ENCODE measurements at regions not wholly inside any gene's neighbourhood (a gene's known extent, or its start where the extent isn't known, plus 50 kb on each side); places are given as distances from the start of the nearest gene placed in this dataset.
A peak's percentile ranks its signal among the peaks of the same experiment; 100 is the strongest.

DNA sequence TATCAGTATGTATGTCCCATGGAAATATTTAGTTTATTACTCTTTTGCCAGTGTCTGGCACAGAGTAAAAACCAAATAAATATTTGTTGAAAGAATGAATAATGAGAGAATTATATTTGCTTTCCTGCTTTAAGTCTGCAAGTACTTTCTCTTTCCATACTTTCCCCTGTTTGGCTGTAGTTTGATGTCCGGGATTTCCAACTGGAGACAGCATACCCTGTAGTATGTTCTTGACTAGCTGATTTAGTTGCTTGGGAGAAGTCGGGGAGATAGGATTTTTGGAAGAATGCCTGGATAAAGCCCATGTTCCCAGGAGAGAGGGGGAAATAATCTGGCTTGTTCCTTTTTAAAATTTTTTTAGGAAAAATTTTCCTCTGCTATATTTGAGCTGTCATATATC is 516.1 kb downstream of the CCSER2 start:
- no peaks in the 10 kb centered on the region for H3K36me3 ChIP-seq (ENCODE audit: insufficient read depth, low read length)
- Mint-ChIP-seq H3K27me3 (no peaks in the 10 kb centered on the region), H3K4me1 (ENCODE audit: low read depth) (no peaks in the 10 kb centered on the region), H3K9me3 (no peaks in the 10 kb centered on the region), H3K36me3 (ENCODE audit: low read depth) (no peaks in the 10 kb centered on the region), H3K4me3 (no peak overlapping the region), H3K27ac (no peak overlapping the region)
- DNase-seq: no peak
- intact Hi-C loops (cut with DNase I, micrococcal nuclease): no loop called here
- no peaks in the 10 kb centered on the region for H3K4me1 ChIP-seq (ENCODE audit: insufficient read depth, low read length)
- H3K27me3 ChIP-seq (ENCODE audit: control insufficient read depth in 1 of 2, insufficient read depth in 2 of 2, low read length in 2 of 2): no peaks in the 10 kb centered on the region
- H3K4me3 ChIP-seq (ENCODE audit: low read length): no peak overlapping the region
- TF ChIP-seq, protein P1, sequence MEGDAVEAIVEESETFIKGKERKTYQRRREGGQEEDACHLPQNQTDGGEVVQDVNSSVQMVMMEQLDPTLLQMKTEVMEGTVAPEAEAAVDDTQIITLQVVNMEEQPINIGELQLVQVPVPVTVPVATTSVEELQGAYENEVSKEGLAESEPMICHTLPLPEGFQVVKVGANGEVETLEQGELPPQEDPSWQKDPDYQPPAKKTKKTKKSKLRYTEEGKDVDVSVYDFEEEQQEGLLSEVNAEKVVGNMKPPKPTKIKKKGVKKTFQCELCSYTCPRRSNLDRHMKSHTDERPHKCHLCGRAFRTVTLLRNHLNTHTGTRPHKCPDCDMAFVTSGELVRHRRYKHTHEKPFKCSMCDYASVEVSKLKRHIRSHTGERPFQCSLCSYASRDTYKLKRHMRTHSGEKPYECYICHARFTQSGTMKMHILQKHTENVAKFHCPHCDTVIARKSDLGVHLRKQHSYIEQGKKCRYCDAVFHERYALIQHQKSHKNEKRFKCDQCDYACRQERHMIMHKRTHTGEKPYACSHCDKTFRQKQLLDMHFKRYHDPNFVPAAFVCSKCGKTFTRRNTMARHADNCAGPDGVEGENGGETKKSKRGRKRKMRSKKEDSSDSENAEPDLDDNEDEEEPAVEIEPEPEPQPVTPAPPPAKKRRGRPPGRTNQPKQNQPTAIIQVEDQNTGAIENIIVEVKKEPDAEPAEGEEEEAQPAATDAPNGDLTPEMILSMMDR (IDR thresholded peaks at IDR 0.05): no peak
- no peaks in the 10 kb centered on the region for H3K9me3 ChIP-seq (ENCODE audit: control insufficient read depth in 1 of 2, insufficient read depth in 1 of 2, low read length in 2 of 2)
- no peak overlapping the region for H3K27ac ChIP-seq (ENCODE audit: low read depth in 1 of 2, low read length in 2 of 2)
- ChIA-PET CTCF (no interaction called here), POLR2A (no interaction called here)
- no peak for ATAC-seq (ENCODE audit: poor library complexity)

- no peaks in the 10 kb centered on the region for H3K36me3 Mint-ChIP-seq (ENCODE audit: low read depth)
- ChIA-PET POLR2A (no interaction called here), CTCF (no interaction called here)
- H3K4me1 ChIP-seq (ENCODE audit: insufficient read depth, low read length): no peaks in the 10 kb centered on the region
- H3K27ac Mint-ChIP-seq: no peak overlapping the region
- H3K9me3 ChIP-seq (ENCODE audit: control insufficient read depth in 1 of 2, insufficient read depth in 1 of 2, low read length in 2 of 2): no peaks in the 10 kb centered on the region
- H3K27ac ChIP-seq (ENCODE audit: low read depth in 1 of 2, low read length in 2 of 2): no peak overlapping the region
- H3K4me3 ChIP-seq (ENCODE audit: low read length): no peak overlapping the region
- H3K9me3 Mint-ChIP-seq: no peaks in the 10 kb centered on the region
- intact Hi-C loops (cut with DNase I, micrococcal nuclease): loop anchor here in 1 of 2 experiments (5.0 kb wide), 1 partner anchor 1532 kb away; no protein-coding TSS in a partner anchor
- peak in 2 of 14 experiments; percentile 2 to 6 for DNase-seq
- no peaks in the 10 kb centered on the region for H3K36me3 ChIP-seq (ENCODE audit: insufficient read depth, low read length)
- no peaks in the 10 kb centered on the region for H3K27me3 ChIP-seq (ENCODE audit: control insufficient read depth in 1 of 2, insufficient read depth in 2 of 2, low read length in 2 of 2)
- no peaks in the 10 kb centered on the region for H3K27me3 Mint-ChIP-seq
- TF ChIP-seq, protein P1 (IDR thresholded peaks at IDR 0.05): no peak
- no peak for ATAC-seq (ENCODE audit: poor library complexity)
- H3K4me1 Mint-ChIP-seq (ENCODE audit: low read depth): no peaks in the 10 kb centered on the region
- H3K4me3 Mint-ChIP-seq: no peak overlapping the region
Observed at GRCh38 chr10:84845628-84846261, 517.4 kb downstream of the CCSER2 start.

- TF ChIP-seq, protein P1 (IDR thresholded peaks at IDR 0.05): no peak
- H3K36me3 ChIP-seq (ENCODE audit: insufficient read depth, low read length): no peaks in the 10 kb centered on the region
- no peaks in the 10 kb centered on the region for H3K36me3 Mint-ChIP-seq (ENCODE audit: low read depth)
- DNase-seq (no peak), ATAC-seq (ENCODE audit: poor library complexity) (no peak)
- no peaks in the 10 kb centered on the region for H3K27me3 ChIP-seq (ENCODE audit: control insufficient read depth in 1 of 2, insufficient read depth in 2 of 2, low read length in 2 of 2)
- CTCF ChIA-PET: no interaction called here
- H3K9me3 Mint-ChIP-seq: no peaks in the 10 kb centered on the region
- intact Hi-C loops (cut with DNase I, micrococcal nuclease): loop anchor here in 1 of 2 experiments (5.0 kb wide), 1 partner anchor 1531 kb away; no protein-coding TSS in a partner anchor
- H3K4me1 ChIP-seq (ENCODE audit: insufficient read depth, low read length): no peaks in the 10 kb centered on the region
- H3K9me3 ChIP-seq (ENCODE audit: control insufficient read depth in 1 of 2, insufficient read depth in 1 of 2, low read length in 2 of 2): no peaks in the 10 kb centered on the region
- no peak overlapping the region for H3K27ac Mint-ChIP-seq
- no peak overlapping the region for H3K4me3 ChIP-seq (ENCODE audit: low read length)
- no peaks in the 10 kb centered on the region for H3K4me1 Mint-ChIP-seq (ENCODE audit: low read depth)
- H3K4me3 Mint-ChIP-seq: no peak overlapping the region
- H3K27me3 Mint-ChIP-seq: peaks cover 2% of the 10 kb centered on the region
- POLR2A ChIA-PET: no interaction called here
- H3K27ac ChIP-seq (ENCODE audit: low read depth in 1 of 2, low read length in 2 of 2): no peak overlapping the region
Observed at GRCh38 chr10:84846658-84847316, 518.4 kb downstream of the CCSER2 start.
